ENCODE measurements at regions not wholly inside any gene's neighbourhood (a gene's known extent, or its start where the extent isn't known, plus 50 kb on each side); places are given as distances from the start of the nearest gene placed in this dataset.
"Not testable (repeated sequence)": the region's sequence is repeated elsewhere in the genome, so short reads cannot be mapped to it uniquely, and the experiment has no call there.

- not testable (repeated sequence) for H3K27ac Mint-ChIP-seq; H3K36me3 Mint-ChIP-seq (ENCODE audit: insufficient read depth); DNase-seq (ENCODE audit: low spot score, unreplicated experiment); H3K9me3 Mint-ChIP-seq (ENCODE audit: low read depth); H3K4me1 Mint-ChIP-seq (ENCODE audit: low read depth); H3K4me3 Mint-ChIP-seq (ENCODE audit: low read depth); H3K27me3 Mint-ChIP-seq
Observed at GRCh38 chr13:24599019-24599791, 81.0 kb upstream of the ATP12A start.

- H3K9me3 Mint-ChIP-seq (ENCODE audit: low read depth), result peaks cover 9% of the 10 kb centered on the region
- no peaks in the 10 kb centered on the region for H3K27me3 Mint-ChIP-seq
- TF ChIP-seq CTCF (IDR thresholded peaks at IDR 0.05; ENCODE audit: unreplicated experiment), result peak; percentile 36
- DNase-seq (ENCODE audit: low spot score, unreplicated experiment), result no peak
- H3K36me3 Mint-ChIP-seq (ENCODE audit: insufficient read depth), result no peaks in the 10 kb centered on the region
- H3K4me1 Mint-ChIP-seq (ENCODE audit: low read depth), result no peaks in the 10 kb centered on the region
- no peak overlapping the region for H3K27ac Mint-ChIP-seq
- no peak overlapping the region for H3K4me3 Mint-ChIP-seq (ENCODE audit: low read depth)
Observed at GRCh38 chr13:24605923-24606372, 74.3 kb upstream of the ATP12A start.

GRCh38 chr13:24606486-24607170, 73.6 kb upstream of the ATP12A start:
- H3K9me3 Mint-ChIP-seq (ENCODE audit: low read depth), result peaks cover 9% of the 10 kb centered on the region
- H3K4me1 Mint-ChIP-seq (ENCODE audit: low read depth), result no peaks in the 10 kb centered on the region
- no peak for TF ChIP-seq CTCF (IDR thresholded peaks at IDR 0.05; ENCODE audit: unreplicated experiment)
- no peak for DNase-seq (ENCODE audit: low spot score, unreplicated experiment)
- peaks cover 5% of the 10 kb centered on the region for H3K27me3 Mint-ChIP-seq
- H3K27ac Mint-ChIP-seq, result no peak overlapping the region
- H3K4me3 Mint-ChIP-seq (ENCODE audit: low read depth), result no peak overlapping the region
- H3K36me3 Mint-ChIP-seq (ENCODE audit: insufficient read depth), result no peaks in the 10 kb centered on the region

GRCh38 chr13:24610956-24611355, 69.3 kb upstream of the ATP12A start:
- Mint-ChIP-seq H3K9me3 (ENCODE audit: low read depth) (no peaks in the 10 kb centered on the region), H3K27me3 (peaks cover 6% of the 10 kb centered on the region), H3K4me3 (ENCODE audit: low read depth) (no peak overlapping the region), H3K4me1 (ENCODE audit: low read depth) (no peaks in the 10 kb centered on the region), H3K36me3 (ENCODE audit: insufficient read depth) (no peaks in the 10 kb centered on the region), H3K27ac (no peak overlapping the region)
- TF ChIP-seq CTCF (IDR thresholded peaks at IDR 0.05; ENCODE audit: unreplicated experiment), result no peak
- no peak for DNase-seq (ENCODE audit: low spot score, unreplicated experiment)

GRCh38 chr13:24612726-24613125, 67.5 kb upstream of the ATP12A start:
- no peak for TF ChIP-seq CTCF (IDR thresholded peaks at IDR 0.05; ENCODE audit: unreplicated experiment)
- no peaks in the 10 kb centered on the region for H3K4me1 Mint-ChIP-seq (ENCODE audit: low read depth)
- no peak for DNase-seq (ENCODE audit: low spot score, unreplicated experiment)
- no peak overlapping the region for H3K27ac Mint-ChIP-seq
- H3K4me3 Mint-ChIP-seq (ENCODE audit: low read depth), result no peak overlapping the region
- H3K27me3 Mint-ChIP-seq, result peaks cover 6% of the 10 kb centered on the region
- H3K36me3 Mint-ChIP-seq (ENCODE audit: insufficient read depth), result no peaks in the 10 kb centered on the region
- H3K9me3 Mint-ChIP-seq (ENCODE audit: low read depth), result no peaks in the 10 kb centered on the region

All from progenitor cell of endocrine pancreas (in vitro differentiated cells).